IPS-20b (cell line): ENCODE measurements at regions not wholly inside any gene's neighbourhood (a gene's known extent, or its start where the extent isn't known, plus 50 kb on each side); places are given as distances from the start of the nearest gene placed in this dataset.

Source experiments
- H3K27ac ChIP-seq: one replicate; pipeline ENCODE4 v1.5.1; 2013; ENCODE audit warnings: low read length
- H3K27me3 ChIP-seq: 2 replicates; pipeline ENCODE4 v1.6.1; 2013; ENCODE audit warnings: mild to moderate bottlenecking, low read length, inconsistent platforms; ENCODE audit not compliant: insufficient read depth
- H3K36me3 ChIP-seq: 2 replicates; pipeline ENCODE4 v1.6.1; 2013; ENCODE audit warnings: low read depth, mild to moderate bottlenecking, inconsistent platforms, low read length, moderate library complexity; ENCODE audit not compliant: insufficient read depth
- H3K4me1 ChIP-seq: 2 replicates; pipeline ENCODE4 v1.6.1; 2013; ENCODE audit warnings: mild to moderate bottlenecking, control low read depth, inconsistent platforms, low read length, moderate library complexity; ENCODE audit not compliant: insufficient read depth
- H3K4me3 ChIP-seq: 2 replicates; pipeline ENCODE4 v1.5.1; 2013; ENCODE audit warnings: mild to moderate bottlenecking, low read length, inconsistent platforms
- H3K9ac ChIP-seq: 2 replicates; pipeline ENCODE4 v1.6.1; 2013; ENCODE audit warnings: low read depth, mild to moderate bottlenecking, inconsistent platforms, low read length, moderate library complexity
- H3K9me3 ChIP-seq: 2 replicates; pipeline ENCODE4 v1.6.1; 2013; ENCODE audit warnings: mild to moderate bottlenecking, low read depth, low read length, inconsistent platforms; ENCODE audit not compliant: insufficient read depth

DNA sequence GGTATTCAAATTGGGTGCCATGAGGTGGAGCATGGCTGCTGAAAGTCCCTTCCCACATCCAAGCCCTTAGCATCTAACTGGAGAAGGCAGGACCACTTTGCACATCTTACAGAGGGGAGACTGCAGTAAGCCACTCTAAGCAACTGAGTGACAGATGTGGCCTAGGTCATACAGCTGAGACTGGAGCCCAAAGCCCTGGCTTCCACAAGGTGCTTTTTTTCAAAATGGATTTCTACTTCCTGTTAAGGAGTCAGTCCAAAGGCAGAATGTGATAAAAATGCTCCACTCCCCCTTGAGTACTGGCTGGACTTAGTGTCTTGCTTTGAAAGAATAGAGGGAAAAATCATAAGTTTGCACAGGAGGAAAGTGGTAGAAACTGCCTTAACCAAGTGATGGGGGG, 424.0 kb upstream of the SPRED2 start:
- Histone ChIP-seq H3K4me3 (no peak overlapping the region), H3K4me1 (no peaks in the 10 kb centered on the region), H3K27ac (no peak overlapping the region), H3K9me3 (no peaks in the 10 kb centered on the region), H3K27me3 (no peaks in the 10 kb centered on the region), H3K9ac (no peak overlapping the region), H3K36me3 (no peaks in the 10 kb centered on the region)

DNA sequence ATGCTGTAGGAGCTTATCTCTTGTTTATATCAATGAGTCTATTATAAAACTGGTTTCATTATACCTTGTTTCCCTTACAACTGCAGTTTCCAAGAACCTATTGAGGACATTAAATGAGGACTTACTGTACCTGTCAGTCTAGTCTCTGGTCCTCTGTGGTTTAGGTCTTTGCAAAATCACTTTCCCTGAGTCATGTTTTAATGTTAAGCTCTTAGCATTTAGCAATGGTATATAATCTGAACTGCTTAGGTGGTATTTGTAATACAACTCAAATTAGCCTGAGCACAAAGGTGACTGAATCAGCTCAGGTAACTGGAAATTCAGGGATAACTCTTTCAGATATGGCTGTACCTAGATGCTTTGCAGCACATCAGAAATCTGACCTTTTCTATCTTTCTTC, 418.3 kb upstream of the SPRED2 start:
- Histone ChIP-seq H3K27ac (no peak overlapping the region), H3K4me1 (no peaks in the 10 kb centered on the region), H3K36me3 (no peaks in the 10 kb centered on the region), H3K4me3 (no peak overlapping the region), H3K9ac (no peak overlapping the region), H3K27me3 (no peaks in the 10 kb centered on the region), H3K9me3 (no peaks in the 10 kb centered on the region)

DNA sequence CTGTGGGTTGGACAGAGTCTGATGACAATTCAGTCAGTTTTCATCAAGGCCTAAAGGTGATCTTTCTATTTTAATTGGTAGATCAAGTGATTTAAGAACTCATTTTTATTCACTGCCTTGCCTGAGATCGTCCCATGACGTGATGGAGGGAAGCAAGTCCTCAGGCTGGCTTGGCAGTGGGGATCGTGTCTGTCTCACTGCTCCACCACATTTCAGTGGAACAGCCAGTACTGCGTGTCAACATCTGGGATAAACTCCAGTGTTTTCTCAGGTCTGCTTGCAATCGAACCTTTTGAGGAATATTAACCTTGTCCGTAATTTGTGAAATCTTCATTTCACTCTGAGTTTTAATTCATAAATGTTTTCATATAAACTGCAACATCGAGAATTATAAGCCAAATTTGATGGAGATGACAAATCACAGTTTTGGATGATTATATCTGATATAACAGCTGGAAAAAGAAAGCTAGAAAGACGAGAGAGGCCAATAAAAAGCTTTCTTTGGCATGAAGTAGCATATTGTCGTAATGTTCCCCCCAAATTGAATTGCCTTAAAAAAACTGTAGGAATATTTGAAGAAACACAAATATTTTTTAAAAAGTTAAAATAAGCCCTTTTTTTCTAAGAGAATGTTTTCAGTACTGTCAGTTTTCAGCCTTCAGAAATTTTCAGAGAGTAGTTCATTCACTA, 414.7 kb upstream of the SPRED2 start:
- Histone ChIP-seq H3K4me3 (no peak overlapping the region), H3K9me3 (0 out of 2 replicates have a peak, but pooled peaks cover 2% of the 10 kb centered on the region), H3K9ac (no peak overlapping the region), H3K4me1 (no peaks in the 10 kb centered on the region), H3K36me3 (no peaks in the 10 kb centered on the region), H3K27me3 (no peaks in the 10 kb centered on the region), H3K27ac (no peak overlapping the region)

DNA sequence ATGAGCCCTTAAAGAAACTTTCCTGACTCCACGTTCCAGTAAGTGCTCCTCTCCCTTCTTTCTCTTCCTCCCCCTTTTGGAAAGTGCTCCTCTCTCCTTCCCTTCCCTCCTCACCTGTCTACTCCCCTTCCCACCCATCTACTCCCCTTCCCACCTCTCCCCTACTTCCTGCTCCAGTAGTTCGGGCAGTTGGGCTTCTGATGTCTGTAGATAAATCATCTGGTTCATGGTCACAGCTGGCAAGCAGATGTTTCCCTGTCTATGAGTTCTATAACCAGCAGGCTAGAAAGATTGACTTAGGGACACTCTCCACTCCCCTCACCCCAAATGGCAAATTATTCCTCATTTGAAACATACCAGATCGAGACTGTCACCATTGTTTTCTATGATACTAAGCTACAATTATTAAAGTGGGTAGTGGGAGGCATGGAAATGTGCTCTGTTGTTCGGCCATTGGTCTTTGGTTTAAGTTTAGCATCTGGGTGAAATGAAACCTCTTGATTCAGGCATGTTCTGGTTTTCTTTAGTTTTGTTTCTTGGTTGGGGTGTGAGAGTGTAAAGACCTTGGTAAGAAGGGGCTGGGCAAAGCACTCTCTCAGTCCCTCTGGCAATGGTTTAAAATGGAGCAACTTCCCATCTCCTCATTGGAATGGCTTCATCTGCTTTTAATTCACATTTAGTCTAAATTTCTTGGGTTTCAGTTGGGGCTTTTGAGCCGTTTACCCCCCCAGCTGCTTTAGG, 413.2 kb upstream of the SPRED2 start:
- H3K27ac ChIP-seq: no peak overlapping the region
- no peak overlapping the region for H3K4me3 ChIP-seq
- no peaks in the 10 kb centered on the region for H3K36me3 ChIP-seq
- peaks cover 5% of the 10 kb centered on the region; the same call in 1 of the 2 replicates for H3K9me3 ChIP-seq
- H3K27me3 ChIP-seq: no peaks in the 10 kb centered on the region
- H3K9ac ChIP-seq: no peak overlapping the region
- H3K4me1 ChIP-seq: no peaks in the 10 kb centered on the region

DNA sequence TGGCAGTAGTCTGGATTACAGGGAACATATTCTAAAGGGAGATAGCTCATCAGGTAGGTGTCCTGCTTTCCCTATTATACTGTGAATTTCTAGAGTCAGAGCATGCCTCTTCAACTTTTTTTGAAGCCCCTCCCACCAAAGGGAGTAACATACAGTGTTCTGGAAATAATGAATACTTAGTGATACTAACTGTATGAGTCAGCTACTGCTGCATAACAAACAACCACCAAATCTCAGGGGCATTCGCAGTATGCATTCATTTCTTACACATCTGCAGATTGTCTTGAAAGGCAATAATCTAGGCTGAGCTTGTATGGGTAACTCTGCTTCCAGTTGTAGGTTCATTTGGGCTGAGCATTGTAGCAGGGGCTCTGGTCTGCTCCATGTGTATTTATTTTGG, 409.7 kb upstream of the SPRED2 start:
- Histone ChIP-seq H3K4me3 (no peak overlapping the region), H3K27me3 (no peaks in the 10 kb centered on the region), H3K27ac (no peak overlapping the region), H3K36me3 (no peaks in the 10 kb centered on the region), H3K9me3 (peaks cover 5% of the 10 kb centered on the region; the same call in 1 of the 2 replicates), H3K4me1 (no peaks in the 10 kb centered on the region), H3K9ac (no peak overlapping the region)

DNA sequence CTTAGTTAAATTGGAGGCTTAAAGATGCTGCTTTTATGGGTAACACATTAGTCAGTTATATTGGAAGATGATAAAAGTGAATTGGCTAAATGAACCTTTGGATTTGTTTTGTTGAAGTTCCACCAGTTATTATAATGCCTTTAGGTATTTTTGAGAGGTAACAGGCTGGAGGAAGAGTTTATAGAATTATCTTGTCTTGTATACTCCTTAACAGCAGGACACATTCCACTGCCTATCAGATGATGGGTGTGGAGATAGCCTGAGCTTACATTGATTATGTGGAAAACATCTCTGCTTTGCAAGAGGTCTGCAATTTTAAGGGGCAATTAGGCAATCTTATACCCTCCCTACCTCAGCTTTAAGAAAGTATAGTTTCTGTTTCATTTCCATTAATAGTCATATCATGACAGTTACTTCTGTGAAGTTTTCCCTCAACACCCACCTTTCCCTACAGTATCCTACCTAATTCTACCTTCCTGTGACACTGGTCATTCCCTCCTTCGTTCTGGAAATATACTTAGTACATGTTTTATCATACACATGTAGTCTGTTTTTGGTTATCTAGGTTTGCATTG, 403.7 kb upstream of the SPRED2 start:
- H3K9ac ChIP-seq: no peak overlapping the region
- H3K27me3 ChIP-seq: no peaks in the 10 kb centered on the region
- H3K4me3 ChIP-seq: no peak overlapping the region
- no peaks in the 10 kb centered on the region for H3K9me3 ChIP-seq
- no peaks in the 10 kb centered on the region for H3K36me3 ChIP-seq
- peaks cover 16% of the 10 kb centered on the region for H3K4me1 ChIP-seq
- no peak overlapping the region for H3K27ac ChIP-seq

DNA sequence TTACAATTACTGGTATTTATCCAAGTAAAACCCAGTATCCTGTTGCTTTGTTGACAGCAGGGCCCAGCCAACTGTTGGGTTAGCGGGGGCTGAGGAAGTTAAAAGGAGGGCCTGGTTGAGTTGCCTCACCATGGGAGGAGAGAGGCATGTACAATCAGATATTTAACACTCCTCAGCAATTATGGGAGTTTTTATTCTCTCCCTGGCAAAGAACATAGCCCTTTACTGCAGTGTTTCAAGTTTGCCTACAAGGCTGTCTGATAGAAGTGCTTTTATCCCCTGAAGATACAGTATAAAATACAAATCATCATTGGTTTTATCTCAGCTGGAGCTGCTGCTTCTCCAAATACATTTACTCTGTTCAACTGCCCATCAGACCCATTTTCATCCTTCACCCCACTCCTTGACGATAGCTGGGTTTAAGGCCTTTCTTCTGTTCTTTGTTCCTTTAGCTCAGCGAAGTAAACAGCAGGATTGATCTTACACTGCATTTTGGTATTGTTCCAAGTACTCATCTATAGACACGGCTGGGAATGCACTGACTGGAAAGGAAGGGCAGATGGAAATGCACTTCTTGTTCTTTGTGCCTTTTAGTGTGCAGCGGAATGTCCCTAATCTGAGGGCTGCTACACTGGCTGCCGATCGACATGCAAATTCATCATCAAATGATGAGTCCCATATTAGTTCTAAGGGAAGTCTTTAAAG, 402.5 kb upstream of the SPRED2 start:
- H3K27ac ChIP-seq: no peak overlapping the region
- peaks cover 16% of the 10 kb centered on the region for H3K4me1 ChIP-seq

DNA sequence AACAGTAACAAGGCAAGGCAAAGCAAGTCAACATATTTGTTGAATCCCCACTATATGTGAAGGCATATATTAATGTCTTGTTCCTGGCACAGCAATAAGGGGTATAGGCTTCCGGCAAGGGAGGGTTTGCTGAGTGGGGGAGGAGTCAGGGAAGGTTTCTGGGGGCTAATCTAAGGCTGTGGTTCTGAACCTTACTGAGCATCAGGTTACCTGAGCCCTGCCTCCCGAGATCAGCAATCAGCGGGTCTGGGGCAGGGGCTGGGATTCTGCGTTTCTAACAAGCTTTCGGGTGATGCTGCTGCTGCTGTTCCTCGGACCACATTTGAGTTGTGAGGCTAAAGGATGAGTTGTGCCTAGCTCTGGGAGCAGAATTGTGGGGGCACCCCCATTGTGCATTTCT, 401.7 kb upstream of the SPRED2 start:
- H3K4me1 ChIP-seq: peaks cover 16% of the 10 kb centered on the region
- no peaks in the 10 kb centered on the region for H3K36me3 ChIP-seq
- no peak overlapping the region for H3K27ac ChIP-seq
- H3K9me3 ChIP-seq: no peaks in the 10 kb centered on the region
- no peak overlapping the region for H3K9ac ChIP-seq
- H3K4me3 ChIP-seq: no peak overlapping the region
- no peaks in the 10 kb centered on the region for H3K27me3 ChIP-seq

More for the DNA sequence above, 402.5 kb upstream of the SPRED2 start:
- Histone ChIP-seq H3K9me3 (no peaks in the 10 kb centered on the region), H3K4me3 (no peak overlapping the region), H3K36me3 (no peaks in the 10 kb centered on the region), H3K9ac (no peak overlapping the region), H3K27me3 (no peaks in the 10 kb centered on the region)

DNA sequence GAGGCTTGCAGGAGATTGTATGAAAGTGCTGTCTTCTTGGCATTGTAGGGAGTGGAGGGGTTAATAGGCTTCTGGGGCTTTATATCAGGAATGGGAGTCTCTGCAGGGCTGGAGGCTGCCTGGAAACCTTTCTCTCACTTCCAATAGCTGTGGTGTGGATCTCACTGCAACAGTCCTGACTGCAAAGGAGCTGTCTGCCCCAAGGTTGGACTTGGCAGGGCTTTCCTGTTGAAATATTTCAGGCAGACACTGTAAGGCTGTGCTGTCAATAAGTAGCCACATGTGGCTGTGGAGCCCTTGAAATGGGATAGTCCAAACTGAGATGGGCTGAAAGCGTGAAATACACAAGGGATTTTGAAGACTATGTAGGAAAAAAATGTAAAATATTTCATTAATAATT, 399.1 kb upstream of the SPRED2 start:
- Histone ChIP-seq H3K27ac (no peak overlapping the region), H3K4me1 (peaks cover 16% of the 10 kb centered on the region), H3K27me3 (no peaks in the 10 kb centered on the region), H3K4me3 (no peak overlapping the region), H3K9me3 (no peaks in the 10 kb centered on the region), H3K36me3 (no peaks in the 10 kb centered on the region), H3K9ac (no peak overlapping the region)

DNA sequence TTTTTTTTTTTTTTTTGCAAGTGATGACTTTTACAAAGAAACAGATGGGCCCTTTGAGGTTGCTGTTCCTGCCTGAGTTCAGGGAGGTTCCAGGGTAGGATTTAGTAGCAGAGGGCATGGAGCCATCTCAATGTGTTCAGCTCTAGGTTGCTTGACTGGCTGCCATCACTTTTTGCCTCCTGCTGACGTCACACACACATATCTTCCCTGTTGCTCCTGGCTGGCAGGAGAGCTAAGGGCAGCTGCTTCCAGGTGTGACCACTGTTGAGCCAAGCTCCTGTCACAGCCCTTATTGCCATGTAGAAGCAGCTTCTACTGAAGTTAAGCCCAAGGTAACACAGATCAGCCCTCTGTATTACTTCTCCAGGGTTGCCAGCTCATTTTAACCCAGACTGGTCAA, 394.2 kb upstream of the SPRED2 start:
- Histone ChIP-seq H3K27me3 (no peaks in the 10 kb centered on the region), H3K4me1 (peaks cover 4% of the 10 kb centered on the region; the same call in 1 of the 2 replicates), H3K36me3 (no peaks in the 10 kb centered on the region), H3K4me3 (no peak overlapping the region), H3K9ac (no peak overlapping the region), H3K9me3 (peaks cover 4% of the 10 kb centered on the region; the same call in 1 of the 2 replicates), H3K27ac (no peak overlapping the region)

DNA sequence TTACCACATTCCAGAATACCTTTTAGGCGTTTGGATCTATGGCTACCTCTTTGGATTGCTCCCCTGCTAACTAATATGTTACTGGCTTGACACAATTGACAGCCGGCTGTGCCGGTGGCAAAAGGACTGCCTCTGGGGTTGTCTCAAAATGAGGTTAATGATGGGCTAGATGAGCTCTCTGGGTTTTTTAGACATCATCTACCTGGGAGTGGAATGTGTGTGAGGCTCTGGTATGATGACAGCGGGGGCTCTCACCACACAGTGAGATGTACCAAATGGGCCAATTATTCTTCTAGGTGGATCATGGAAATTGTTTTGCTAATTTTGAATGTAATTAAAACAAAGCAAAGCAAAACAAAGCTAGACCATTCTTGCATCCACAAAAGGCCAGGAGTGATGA, 391.1 kb upstream of the SPRED2 start:
- peaks cover 4% of the 10 kb centered on the region; the same call in 1 of the 2 replicates for H3K9me3 ChIP-seq
- H3K4me1 ChIP-seq: peaks cover 4% of the 10 kb centered on the region; the same call in 1 of the 2 replicates
- H3K27me3 ChIP-seq: no peaks in the 10 kb centered on the region
- no peak overlapping the region for H3K27ac ChIP-seq
- no peaks in the 10 kb centered on the region for H3K36me3 ChIP-seq
- no peak overlapping the region for H3K4me3 ChIP-seq
- no peak overlapping the region for H3K9ac ChIP-seq
